Keratinocyte (primary cell): ENCODE measurements at regions not wholly inside any gene's neighbourhood (a gene's known extent, or its start where the extent isn't known, plus 50 kb on each side); places are given as distances from the start of the nearest gene placed in this dataset.
"Not testable (repeated sequence)": the region's sequence is repeated elsewhere in the genome, so short reads cannot be mapped to it uniquely, and the experiment has no call there.

ENCODE experiments used
- DNase-seq: peaks from one replicate; pipeline ENCODE4 v3.0.0-alpha.2; 2011; ENCODE audit warnings: low read depth, missing footprints, low spot score
- FAIRE-seq: peaks from 2 replicates; lab custom pipeline; 2011; peaks lifted over from hg19 to GRCh38; lab: Jason Lieb, UNC
- H2AFZ ChIP-seq: 2 replicates; pipeline ENCODE4 v1.6.0; 2012; ENCODE audit warnings: low read length, control low read depth, inconsistent platforms; ENCODE audit not compliant: control insufficient read depth
- H3K27ac ChIP-seq: 2 replicates; pipeline ENCODE4 v1.5.1; 2011; ENCODE audit warnings: low read length; ENCODE audit not compliant: control insufficient read depth, insufficient read depth
- H3K27me3 ChIP-seq: 3 replicates; pipeline ENCODE4 v1.6.0; 2011; ENCODE audit warnings: low read length; ENCODE audit not compliant: control insufficient read depth, insufficient read depth; ENCODE audit errors: extremely low read depth
- H3K36me3 ChIP-seq, 2 experiments: 2 replicates in 1 of 2; 3 replicates in 1 of 2; pipeline ENCODE4 v1.5.1; 2011; ENCODE audit warnings: low read length in 2 of 2, mild to moderate bottlenecking in 1 of 2; ENCODE audit not compliant: control insufficient read depth in 2 of 2, insufficient read depth in 2 of 2; ENCODE audit errors: extremely low read depth in 1 of 2
- H3K4me1 ChIP-seq: 3 replicates; pipeline ENCODE4 v1.5.1; 2011; ENCODE audit warnings: low read length; ENCODE audit not compliant: control insufficient read depth, insufficient read depth; ENCODE audit errors: extremely low read depth
- H3K4me2 ChIP-seq: 3 replicates; pipeline ENCODE4 v1.6.0; 2011; ENCODE audit warnings: low read depth, low read length; ENCODE audit not compliant: control insufficient read depth, insufficient read depth; ENCODE audit errors: extremely low read depth
- H3K4me3 ChIP-seq, 3 experiments: fragments of 200-600 bp in 1 of 3; sonication (generic) in 1 of 3; 2 replicates in 2 of 3; 3 replicates in 1 of 3; pipeline ENCODE4 v1.5.1; 2011 to 2016; ENCODE audit warnings: low read length in 3 of 3, mild to moderate bottlenecking in 3 of 3, control low read depth in 2 of 3, inconsistent platforms in 1 of 3, low read depth in 1 of 3, mixed read lengths in 1 of 3, mixed run types in 1 of 3, moderate library complexity in 1 of 3; ENCODE audit not compliant: control insufficient read depth in 2 of 3, insufficient read depth in 2 of 3; ENCODE audit errors: extremely low read depth in 1 of 3
- H3K79me2 ChIP-seq: 2 replicates; pipeline ENCODE4 v1.6.0; 2012; ENCODE audit warnings: low read length; ENCODE audit not compliant: control insufficient read depth, insufficient read depth
- H3K9ac ChIP-seq: 3 replicates; pipeline ENCODE4 v1.6.0; 2011; ENCODE audit warnings: low read length; ENCODE audit not compliant: control insufficient read depth, insufficient read depth; ENCODE audit errors: extremely low read depth
- H3K9me1 ChIP-seq: 3 replicates; pipeline ENCODE4 v1.6.0; 2011; ENCODE audit warnings: low read length; ENCODE audit not compliant: control insufficient read depth, insufficient read depth; ENCODE audit errors: extremely low read depth
- H3K9me3 ChIP-seq: 2 replicates; pipeline ENCODE4 v1.5.1; 2012; ENCODE audit warnings: low read depth, low read length; ENCODE audit not compliant: control insufficient read depth
- H4K20me1 ChIP-seq: 3 replicates; pipeline ENCODE4 v1.6.0; 2011; ENCODE audit warnings: low read length; ENCODE audit not compliant: control insufficient read depth, insufficient read depth; ENCODE audit errors: extremely low read depth
- dilution Hi-C: fragments of 300-500 bp; cut with MboI; formaldehyde crosslinking; loops from one replicate; pipeline ENCODE4 v1.7.0; 2020; ENCODE audit warnings: low sequenced_read_pairs; ENCODE audit not compliant: extremely low pct_ligation_motif_present

DNA sequence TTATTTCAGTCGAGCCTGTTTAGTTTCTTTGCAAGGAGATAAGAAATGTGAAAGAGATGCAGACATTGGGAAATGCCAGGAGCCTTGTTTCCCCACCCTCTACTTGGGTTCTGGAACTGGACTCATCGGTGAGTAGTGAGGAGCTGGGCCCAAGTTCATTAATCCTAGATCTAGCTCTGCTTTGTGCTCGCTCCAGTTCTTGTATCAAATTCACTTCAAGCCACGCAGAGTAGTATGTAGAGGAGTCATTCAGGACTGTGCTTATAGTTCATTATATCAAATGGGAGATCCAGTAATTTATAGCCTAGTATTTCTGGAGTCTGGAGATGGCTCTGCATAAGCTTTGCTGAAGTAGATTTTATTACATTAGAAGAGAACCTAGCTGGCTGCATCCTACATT is 142.5 kb downstream of the RALA start:
- H3K4me3 ChIP-seq, H3K4me2 ChIP-seq, H3K9me1 ChIP-seq, H3K27me3 ChIP-seq, dilution Hi-C loops, H3K27ac ChIP-seq, H3K9ac ChIP-seq, H4K20me1 ChIP-seq, H2AFZ ChIP-seq, DNase-seq, FAIRE-seq, H3K9me3 ChIP-seq, H3K36me3 ChIP-seq, H3K79me2 ChIP-seq: not testable (repeated sequence)
- H3K4me1 ChIP-seq = peaks cover 18% of the 10 kb centered on the region

DNA sequence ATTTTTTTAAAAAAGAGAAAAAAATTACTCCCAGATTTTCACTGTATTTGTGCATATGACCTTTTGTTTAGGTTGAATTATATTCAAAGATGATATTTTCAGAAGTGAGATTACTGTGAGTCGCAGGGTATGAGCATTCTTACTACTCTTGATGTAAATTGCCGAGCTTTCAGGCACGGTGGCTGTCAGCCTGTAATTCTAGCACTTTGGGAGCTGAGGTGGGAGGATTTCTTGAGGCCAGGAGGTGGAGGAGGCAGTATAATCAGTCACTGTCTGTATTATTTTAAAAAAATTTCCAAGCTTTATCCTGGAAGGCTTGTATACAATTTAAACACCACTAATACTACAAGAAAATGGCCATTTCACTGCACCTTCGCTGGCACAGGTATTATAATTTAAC is 145.1 kb downstream of the RALA start:
- H3K79me2 ChIP-seq, H3K27me3 ChIP-seq, H2AFZ ChIP-seq, H4K20me1 ChIP-seq, H3K4me1 ChIP-seq, H3K9me1 ChIP-seq, H3K27ac ChIP-seq, FAIRE-seq, H3K36me3 ChIP-seq, H3K9me3 ChIP-seq, H3K9ac ChIP-seq, H3K4me2 ChIP-seq, DNase-seq, H3K4me3 ChIP-seq, dilution Hi-C loops: not testable (repeated sequence)

DNA sequence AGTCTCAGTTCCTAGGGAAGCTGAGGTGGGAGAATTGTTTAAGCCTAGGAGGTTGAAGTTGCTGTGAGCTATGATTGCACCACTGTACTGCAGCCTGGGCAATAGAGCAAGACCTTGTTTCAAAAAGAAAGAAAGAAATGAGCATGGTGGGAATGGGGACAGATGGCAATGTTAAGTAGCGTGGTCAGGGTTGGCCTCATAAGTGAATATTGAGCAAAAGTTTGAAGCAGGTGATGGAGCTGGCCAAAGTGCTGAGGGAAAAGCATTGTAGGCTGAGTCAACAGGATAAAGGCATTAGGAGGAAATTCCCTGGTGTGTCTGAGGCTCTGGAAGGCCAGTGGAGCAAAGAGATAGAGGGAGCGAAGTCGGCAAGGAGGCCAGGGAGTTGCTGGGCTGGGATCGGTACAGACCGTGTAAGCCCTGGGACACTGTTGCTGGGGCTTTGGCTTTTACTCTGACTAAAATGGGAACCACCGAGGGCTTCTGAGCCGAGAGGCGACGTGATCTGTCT is 151.0 kb downstream of the RALA start:
- dilution Hi-C loops, H3K27ac ChIP-seq, H3K9me3 ChIP-seq, H3K79me2 ChIP-seq, H3K9ac ChIP-seq, H3K4me2 ChIP-seq, DNase-seq, H4K20me1 ChIP-seq, H3K4me3 ChIP-seq, FAIRE-seq, H3K36me3 ChIP-seq, H2AFZ ChIP-seq, H3K4me1 ChIP-seq, H3K27me3 ChIP-seq, H3K9me1 ChIP-seq: not testable (repeated sequence)

DNA sequence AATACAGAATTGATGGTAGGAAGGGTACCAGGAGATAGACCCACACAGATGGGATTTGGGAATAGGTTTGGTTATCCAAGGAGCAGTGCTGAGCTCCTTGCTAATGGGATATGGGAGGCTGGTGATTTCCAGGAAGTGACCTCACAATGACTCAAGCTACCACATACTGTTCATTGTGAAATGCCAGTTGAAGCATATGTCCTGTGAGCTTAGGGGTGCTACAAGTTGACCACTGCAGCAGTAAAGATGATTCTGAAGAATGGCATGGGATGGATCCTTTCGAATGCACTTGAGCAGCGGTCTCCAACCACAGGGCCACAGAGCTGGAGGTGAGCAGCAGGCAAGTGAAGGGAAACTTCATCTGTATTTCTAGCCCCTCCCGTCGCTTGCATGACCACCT is 158.2 kb downstream of the RALA start:
- H3K9ac ChIP-seq, DNase-seq, H3K4me1 ChIP-seq, FAIRE-seq, H3K9me3 ChIP-seq, H3K27me3 ChIP-seq, H3K4me3 ChIP-seq, H3K27ac ChIP-seq, H2AFZ ChIP-seq, dilution Hi-C loops, H3K9me1 ChIP-seq, H3K36me3 ChIP-seq, H3K4me2 ChIP-seq, H3K79me2 ChIP-seq, H4K20me1 ChIP-seq: not testable (repeated sequence)

DNA sequence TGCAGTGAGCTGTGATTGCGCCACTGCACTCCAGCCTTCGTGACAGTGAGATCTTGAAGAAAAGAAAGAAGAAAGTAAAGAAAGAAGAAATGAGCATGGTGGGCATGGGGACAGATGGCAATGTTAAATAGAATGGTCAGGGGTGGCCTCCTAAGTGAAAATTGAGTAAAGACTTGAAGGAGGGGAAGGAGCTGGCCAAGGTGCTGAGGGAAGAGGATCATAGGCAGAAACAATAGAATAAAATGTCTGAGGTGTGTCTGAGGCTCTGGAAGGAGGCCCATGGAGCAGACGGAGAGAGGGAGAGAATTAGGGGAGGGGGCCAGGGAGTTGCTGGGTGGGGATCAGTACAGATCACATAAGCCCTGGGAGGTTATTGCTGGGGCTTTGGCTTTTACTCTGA is 163.1 kb downstream of the RALA start:
- H3K4me3 ChIP-seq, FAIRE-seq, H3K4me2 ChIP-seq, DNase-seq, H3K9me1 ChIP-seq, dilution Hi-C loops, H2AFZ ChIP-seq, H3K36me3 ChIP-seq, H3K9ac ChIP-seq, H4K20me1 ChIP-seq, H3K4me1 ChIP-seq, H3K27me3 ChIP-seq, H3K79me2 ChIP-seq, H3K27ac ChIP-seq, H3K9me3 ChIP-seq: not testable (repeated sequence)
